Type B pancreatic cell (in vitro differentiated cells): ENCODE measurements at regions not wholly inside any gene's neighbourhood (a gene's known extent, or its start where the extent isn't known, plus 50 kb on each side); places are given as distances from the start of the nearest gene placed in this dataset.
A peak's percentile ranks its signal among the peaks of the same experiment; 100 is the strongest.

Experiments
- DNase-seq: peaks from one replicate; pipeline ENCODE4 v3.0.0; 2021; ENCODE audit warnings: mixed read lengths; ENCODE audit not compliant: unreplicated experiment; ENCODE audit errors: extremely low spot score
- H3K27ac Mint-ChIP-seq: 2 replicates; pipeline ENCODE4 v1.8.0; 2021; ENCODE audit warnings: mild to moderate bottlenecking, mixed read lengths
- H3K27me3 Mint-ChIP-seq: 2 replicates; pipeline ENCODE4 v1.8.0; 2021; ENCODE audit warnings: mixed read lengths
- H3K36me3 Mint-ChIP-seq: 2 replicates; pipeline ENCODE4 v1.8.0; 2021; ENCODE audit warnings: mixed read lengths
- H3K4me1 Mint-ChIP-seq: one replicate; pipeline ENCODE4 v1.8.0; 2021; ENCODE audit warnings: mixed read lengths; ENCODE audit not compliant: unreplicated experiment
- H3K4me3 Mint-ChIP-seq: 2 replicates; pipeline ENCODE4 v1.8.0; 2021; ENCODE audit warnings: mild to moderate bottlenecking, mixed read lengths
- H3K9me3 Mint-ChIP-seq: 2 replicates; pipeline ENCODE4 v1.8.0; 2021; ENCODE audit warnings: mixed read lengths
- TF ChIP-seq, protein P1 (sequence below): fragments of 200-600 bp; sonication (generic); conservative IDR thresholded peaks from 2 replicates; pipeline ENCODE4 v1.5.0; 2021; ENCODE audit warnings: antibody characterized with exemption, mild to moderate bottlenecking

GRCh38 chr13:63124863-63125262, 1709.2 kb upstream of the PCDH20 start:
- DNase-seq = no peak
- TF ChIP-seq, protein P1, sequence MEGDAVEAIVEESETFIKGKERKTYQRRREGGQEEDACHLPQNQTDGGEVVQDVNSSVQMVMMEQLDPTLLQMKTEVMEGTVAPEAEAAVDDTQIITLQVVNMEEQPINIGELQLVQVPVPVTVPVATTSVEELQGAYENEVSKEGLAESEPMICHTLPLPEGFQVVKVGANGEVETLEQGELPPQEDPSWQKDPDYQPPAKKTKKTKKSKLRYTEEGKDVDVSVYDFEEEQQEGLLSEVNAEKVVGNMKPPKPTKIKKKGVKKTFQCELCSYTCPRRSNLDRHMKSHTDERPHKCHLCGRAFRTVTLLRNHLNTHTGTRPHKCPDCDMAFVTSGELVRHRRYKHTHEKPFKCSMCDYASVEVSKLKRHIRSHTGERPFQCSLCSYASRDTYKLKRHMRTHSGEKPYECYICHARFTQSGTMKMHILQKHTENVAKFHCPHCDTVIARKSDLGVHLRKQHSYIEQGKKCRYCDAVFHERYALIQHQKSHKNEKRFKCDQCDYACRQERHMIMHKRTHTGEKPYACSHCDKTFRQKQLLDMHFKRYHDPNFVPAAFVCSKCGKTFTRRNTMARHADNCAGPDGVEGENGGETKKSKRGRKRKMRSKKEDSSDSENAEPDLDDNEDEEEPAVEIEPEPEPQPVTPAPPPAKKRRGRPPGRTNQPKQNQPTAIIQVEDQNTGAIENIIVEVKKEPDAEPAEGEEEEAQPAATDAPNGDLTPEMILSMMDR = peak; percentile 82
- no peak overlapping the region for H3K4me3 Mint-ChIP-seq
- peaks cover 4% of the 10 kb centered on the region for H3K4me1 Mint-ChIP-seq
- H3K9me3 Mint-ChIP-seq = no peaks in the 10 kb centered on the region
- no peaks in the 10 kb centered on the region for H3K27me3 Mint-ChIP-seq
- H3K36me3 Mint-ChIP-seq = no peaks in the 10 kb centered on the region
- H3K27ac Mint-ChIP-seq = no peak overlapping the region

DNA sequence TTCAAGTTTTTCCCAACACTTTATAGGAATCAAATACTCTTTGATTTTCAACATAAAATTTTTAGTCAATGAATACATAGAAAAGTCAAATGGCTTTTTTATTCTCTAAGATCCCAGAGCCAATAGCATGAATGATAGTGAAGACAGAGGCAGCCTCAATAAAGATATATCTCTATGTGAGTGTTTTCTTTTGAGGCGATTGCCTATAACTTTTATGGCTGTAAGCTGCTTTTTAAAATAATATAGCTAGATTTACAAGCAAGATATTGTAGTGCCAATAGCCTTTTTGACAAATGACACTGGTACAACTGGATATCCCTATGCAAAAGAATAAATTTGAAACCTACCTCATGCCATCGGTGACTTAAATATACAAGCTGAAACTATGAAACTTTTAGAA, 1705.2 kb upstream of the PCDH20 start:
- TF ChIP-seq, protein P1 = no peak
- no peak for DNase-seq
- H3K4me3 Mint-ChIP-seq = no peak overlapping the region
- H3K27ac Mint-ChIP-seq = no peak overlapping the region
- H3K27me3 Mint-ChIP-seq = no peaks in the 10 kb centered on the region
- peaks cover 4% of the 10 kb centered on the region for H3K4me1 Mint-ChIP-seq
- H3K9me3 Mint-ChIP-seq = no peaks in the 10 kb centered on the region
- no peaks in the 10 kb centered on the region for H3K36me3 Mint-ChIP-seq

- Mint-ChIP-seq H3K9me3 (no peaks in the 10 kb centered on the region), H3K4me3 (no peak overlapping the region), H3K36me3 (no peaks in the 10 kb centered on the region), H3K27me3 (no peaks in the 10 kb centered on the region), H3K27ac (no peak overlapping the region), H3K4me1 (no peaks in the 10 kb centered on the region)
- TF ChIP-seq, protein P1 = no peak
- no peak for DNase-seq
Observed at GRCh38 chr13:63117710-63118109, 1702.1 kb upstream of the PCDH20 start.

DNA sequence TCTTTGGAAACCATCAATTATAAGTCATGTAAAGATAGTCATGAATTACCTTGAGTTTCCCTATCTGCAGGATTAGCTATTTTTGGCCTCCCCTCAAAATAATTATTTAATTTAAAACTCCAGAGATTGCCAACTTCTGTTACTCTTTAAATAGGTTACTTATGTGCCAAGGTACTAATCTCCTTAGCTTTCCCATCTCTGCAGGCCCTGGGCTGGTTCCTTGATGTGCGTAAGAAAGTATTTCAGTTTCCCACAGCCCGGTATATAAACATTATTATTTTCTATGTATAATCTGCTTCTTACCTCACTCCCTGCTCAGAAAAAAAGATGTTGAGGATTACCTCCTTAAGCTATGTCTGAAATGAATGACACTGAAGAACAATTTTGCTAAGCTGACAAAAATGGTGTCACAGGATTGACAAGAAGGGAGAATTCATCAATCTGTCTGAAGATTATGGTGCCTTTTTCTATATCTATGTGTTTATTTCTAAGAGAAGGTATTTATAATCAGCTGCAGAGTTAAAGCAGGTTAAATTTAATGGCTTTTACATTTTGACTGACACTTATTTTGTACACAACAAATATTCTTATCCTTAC, 1697.2 kb upstream of the PCDH20 start:
- Mint-ChIP-seq H3K27me3 (no peaks in the 10 kb centered on the region), H3K9me3 (peaks cover 3% of the 10 kb centered on the region), H3K4me1 (no peaks in the 10 kb centered on the region), H3K27ac (no peak overlapping the region), H3K36me3 (no peaks in the 10 kb centered on the region), H3K4me3 (no peak overlapping the region)
- TF ChIP-seq, protein P1 = no peak
- no peak for DNase-seq

GRCh38 chr13:63110466-63110865, 1694.8 kb upstream of the PCDH20 start:
- TF ChIP-seq, protein P1 = no peak
- no peaks in the 10 kb centered on the region for H3K27me3 Mint-ChIP-seq
- no peaks in the 10 kb centered on the region for H3K36me3 Mint-ChIP-seq
- no peak overlapping the region for H3K27ac Mint-ChIP-seq
- peaks cover 7% of the 10 kb centered on the region for H3K4me1 Mint-ChIP-seq
- H3K4me3 Mint-ChIP-seq = no peak overlapping the region
- H3K9me3 Mint-ChIP-seq = peaks cover 3% of the 10 kb centered on the region
- DNase-seq = no peak
